ENCODE measurements at regions not wholly inside any gene's neighbourhood (a gene's known extent, or its start where the extent isn't known, plus 50 kb on each side); places are given as distances from the start of the nearest gene placed in this dataset.
A peak's percentile ranks its signal among the peaks of the same experiment; 100 is the strongest.

GRCh38 chr13:106377341-106377740, 158.1 kb downstream of the EFNB2 start:
- Histone ChIP-seq H2AFZ (ENCODE audit: low read depth, low read length) (no peak overlapping the region), H3K4me3 (ENCODE audit: low read depth in 1 of 2, low read length in 2 of 2) (no peak overlapping the region), H3K9me3 (ENCODE audit: insufficient read depth, low read length, severe bottlenecking) (no peaks in the 10 kb centered on the region), H3K36me3 (ENCODE audit: insufficient read depth, low read length) (no peaks in the 10 kb centered on the region), H3K4me2 (ENCODE audit: insufficient read depth, low read length) (no peak overlapping the region), H3K27ac (ENCODE audit: low read length) (no peak overlapping the region), H3K27me3 (ENCODE audit: insufficient read depth, low read length, poor library complexity) (no peaks in the 10 kb centered on the region), H3K79me2 (ENCODE audit: insufficient read depth, low read length) (no peaks in the 10 kb centered on the region), H4K20me1 (ENCODE audit: insufficient read depth, low read length) (no peaks in the 10 kb centered on the region; the same call in 1 of the 2 replicates), H3K4me1 (ENCODE audit: insufficient read depth, low read length) (peaks cover 23% of the 10 kb centered on the region), H3K9ac (ENCODE audit: low read depth, low read length) (no peak overlapping the region)
- TF ChIP-seq EZH2 (IDR thresholded peaks at IDR 0.05; ENCODE audit: borderline replicate concordance, low read depth, low read length, severe bottlenecking), result no peak
- TF ChIP-seq, protein P1, sequence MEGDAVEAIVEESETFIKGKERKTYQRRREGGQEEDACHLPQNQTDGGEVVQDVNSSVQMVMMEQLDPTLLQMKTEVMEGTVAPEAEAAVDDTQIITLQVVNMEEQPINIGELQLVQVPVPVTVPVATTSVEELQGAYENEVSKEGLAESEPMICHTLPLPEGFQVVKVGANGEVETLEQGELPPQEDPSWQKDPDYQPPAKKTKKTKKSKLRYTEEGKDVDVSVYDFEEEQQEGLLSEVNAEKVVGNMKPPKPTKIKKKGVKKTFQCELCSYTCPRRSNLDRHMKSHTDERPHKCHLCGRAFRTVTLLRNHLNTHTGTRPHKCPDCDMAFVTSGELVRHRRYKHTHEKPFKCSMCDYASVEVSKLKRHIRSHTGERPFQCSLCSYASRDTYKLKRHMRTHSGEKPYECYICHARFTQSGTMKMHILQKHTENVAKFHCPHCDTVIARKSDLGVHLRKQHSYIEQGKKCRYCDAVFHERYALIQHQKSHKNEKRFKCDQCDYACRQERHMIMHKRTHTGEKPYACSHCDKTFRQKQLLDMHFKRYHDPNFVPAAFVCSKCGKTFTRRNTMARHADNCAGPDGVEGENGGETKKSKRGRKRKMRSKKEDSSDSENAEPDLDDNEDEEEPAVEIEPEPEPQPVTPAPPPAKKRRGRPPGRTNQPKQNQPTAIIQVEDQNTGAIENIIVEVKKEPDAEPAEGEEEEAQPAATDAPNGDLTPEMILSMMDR (IDR thresholded peaks at IDR 0.05; ENCODE audit: borderline replicate concordance, extremely low read depth, low read length, poor library complexity, severe bottlenecking), result no peak
- ATAC-seq (ENCODE audit: insufficient read depth, low read depth) (no peak), DNase-seq (no peak)

DNA sequence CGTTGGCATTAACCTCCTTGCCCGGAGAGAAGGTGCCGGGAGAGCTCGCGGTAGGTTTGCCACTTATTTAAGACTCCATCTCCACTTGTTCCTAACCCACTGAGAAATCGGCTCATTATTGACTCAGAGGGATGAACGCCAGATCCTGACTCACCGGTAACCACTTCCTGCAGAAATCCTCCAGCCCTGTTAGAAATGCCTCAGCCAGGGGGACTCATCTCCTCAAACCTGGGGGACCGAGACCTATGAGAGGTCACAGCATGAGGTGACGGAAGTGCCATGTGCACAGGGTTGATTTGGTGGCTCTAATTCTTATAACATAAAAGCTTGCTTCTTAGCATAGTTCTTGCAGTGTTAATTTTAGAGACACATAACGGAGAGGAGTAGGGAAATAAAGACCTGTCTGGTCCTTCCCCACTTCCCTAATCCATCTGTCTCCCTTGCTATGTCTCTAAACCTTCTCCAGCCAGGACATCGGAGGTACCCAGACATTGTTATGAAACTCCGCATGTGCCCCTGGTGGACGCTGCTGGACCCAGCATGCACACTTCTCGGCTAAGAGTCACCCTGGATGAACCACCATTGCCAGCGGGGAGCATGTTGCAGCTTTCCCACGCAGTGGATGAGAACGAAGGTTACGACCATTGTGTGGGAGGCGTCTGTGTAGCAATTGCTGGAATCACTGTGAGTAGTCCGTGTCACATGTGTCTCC, 158.9 kb downstream of the EFNB2 start:
- peaks cover 29% of the 10 kb centered on the region for H3K4me1 ChIP-seq (ENCODE audit: insufficient read depth, low read length)
- TF ChIP-seq, protein P1 (IDR thresholded peaks at IDR 0.05; ENCODE audit: borderline replicate concordance, extremely low read depth, low read length, poor library complexity, severe bottlenecking), result peak; percentile 16
- no peak for TF ChIP-seq EZH2 (IDR thresholded peaks at IDR 0.05; ENCODE audit: borderline replicate concordance, low read depth, low read length, severe bottlenecking)
- no peak overlapping the region for H3K4me2 ChIP-seq (ENCODE audit: insufficient read depth, low read length)

GRCh38 chr13:106375085-106375484, 160.4 kb downstream of the EFNB2 start:
- Histone ChIP-seq H3K9me3 (ENCODE audit: insufficient read depth, low read length, severe bottlenecking) (no peaks in the 10 kb centered on the region), H2AFZ (ENCODE audit: low read depth, low read length) (no peak overlapping the region), H3K4me3 (ENCODE audit: low read depth in 1 of 2, low read length in 2 of 2) (no peak overlapping the region), H3K4me1 (ENCODE audit: insufficient read depth, low read length) (peaks cover 29% of the 10 kb centered on the region), H3K27ac (ENCODE audit: low read length) (no peak overlapping the region), H3K27me3 (ENCODE audit: insufficient read depth, low read length, poor library complexity) (no peaks in the 10 kb centered on the region), H4K20me1 (ENCODE audit: insufficient read depth, low read length) (no peaks in the 10 kb centered on the region; the same call in 1 of the 2 replicates), H3K36me3 (ENCODE audit: insufficient read depth, low read length) (no peaks in the 10 kb centered on the region), H3K4me2 (ENCODE audit: insufficient read depth, low read length) (no peak overlapping the region), H3K79me2 (ENCODE audit: insufficient read depth, low read length) (no peaks in the 10 kb centered on the region), H3K9ac (ENCODE audit: low read depth, low read length) (no peak overlapping the region)
- DNase-seq (no peak), ATAC-seq (ENCODE audit: insufficient read depth, low read depth) (no peak)
- TF ChIP-seq, protein P1 (IDR thresholded peaks at IDR 0.05; ENCODE audit: borderline replicate concordance, extremely low read depth, low read length, poor library complexity, severe bottlenecking), result no peak
- no peak for TF ChIP-seq EZH2 (IDR thresholded peaks at IDR 0.05; ENCODE audit: borderline replicate concordance, low read depth, low read length, severe bottlenecking)

More for the DNA sequence above, 158.9 kb downstream of the EFNB2 start:
- Histone ChIP-seq H4K20me1 (ENCODE audit: insufficient read depth, low read length) (no peaks in the 10 kb centered on the region; the same call in 1 of the 2 replicates), H3K9ac (ENCODE audit: low read depth, low read length) (no peak overlapping the region), H3K27ac (ENCODE audit: low read length) (no peak overlapping the region), H3K4me3 (ENCODE audit: low read depth in 1 of 2, low read length in 2 of 2) (no peak overlapping the region), H3K27me3 (ENCODE audit: insufficient read depth, low read length, poor library complexity) (no peaks in the 10 kb centered on the region), H2AFZ (ENCODE audit: low read depth, low read length) (no peak overlapping the region), H3K79me2 (ENCODE audit: insufficient read depth, low read length) (no peaks in the 10 kb centered on the region), H3K9me3 (ENCODE audit: insufficient read depth, low read length, severe bottlenecking) (no peaks in the 10 kb centered on the region), H3K36me3 (ENCODE audit: insufficient read depth, low read length) (no peaks in the 10 kb centered on the region)
- peak; percentile 14 for DNase-seq
- ATAC-seq (ENCODE audit: insufficient read depth, low read depth), result no peak
